Trophoblast cell (in vitro differentiated cells and primary cell): ENCODE measurements at regions not wholly inside any gene's neighbourhood (a gene's known extent, or its start where the extent isn't known, plus 50 kb on each side); places are given as distances from the start of the nearest gene placed in this dataset.
"Not testable (repeated sequence)": the region's sequence is repeated elsewhere in the genome, so short reads cannot be mapped to it uniquely, and the experiment has no call there.

Experiments
- DNase-seq, 2 donors: peaks; one replicate each; pipeline ENCODE4 v3.0.0-alpha.2; 2016
- H2AFZ ChIP-seq: 2 replicates; pipeline ENCODE4 v1.6.1; 2013; ENCODE audit warnings: low read length, moderate library complexity, mild to moderate bottlenecking; ENCODE audit not compliant: insufficient read depth, poor library complexity
- H2AK5ac ChIP-seq: 2 replicates; pipeline ENCODE4 v1.6.1; 2013; ENCODE audit warnings: mild to moderate bottlenecking, low read length
- H2BK120ac ChIP-seq: 2 replicates; pipeline ENCODE4 v1.6.1; 2013; ENCODE audit warnings: low read length, mild to moderate bottlenecking, moderate library complexity; ENCODE audit not compliant: insufficient read depth, poor library complexity
- H2BK12ac ChIP-seq: 2 replicates; pipeline ENCODE4 v1.6.1; 2013; ENCODE audit warnings: mild to moderate bottlenecking, low read length, moderate library complexity
- H2BK5ac ChIP-seq: 2 replicates; pipeline ENCODE4 v1.6.1; 2013; ENCODE audit warnings: low read length, low read depth, moderate library complexity, mild to moderate bottlenecking; ENCODE audit not compliant: poor library complexity
- H3K14ac ChIP-seq: 2 replicates; pipeline ENCODE4 v1.6.1; 2013; ENCODE audit warnings: mild to moderate bottlenecking, low read length
- H3K18ac ChIP-seq: 2 replicates; pipeline ENCODE4 v1.6.1; 2013; ENCODE audit warnings: mild to moderate bottlenecking, low read length
- H3K23ac ChIP-seq: 2 replicates; pipeline ENCODE4 v1.6.1; 2013; ENCODE audit warnings: low read length
- H3K27ac ChIP-seq: 2 replicates; pipeline ENCODE4 v1.5.1; 2013; ENCODE audit warnings: low read depth, mild to moderate bottlenecking, inconsistent platforms, low read length, moderate library complexity
- H3K27me3 ChIP-seq: 2 replicates; pipeline ENCODE4 v1.6.1; 2013; ENCODE audit warnings: inconsistent platforms, mild to moderate bottlenecking, low read length, moderate library complexity; ENCODE audit not compliant: insufficient read depth
- H3K36me3 ChIP-seq, 2 experiments: 1 replicate in 1 of 2; 2 replicates in 1 of 2; pipeline ENCODE4 v1.6.1; 2013; ENCODE audit warnings: low read length in 2 of 2, mild to moderate bottlenecking in 2 of 2, moderate library complexity in 1 of 2; ENCODE audit not compliant: insufficient read depth in 2 of 2, control insufficient read depth in 1 of 2
- H3K4ac ChIP-seq: 2 replicates; pipeline ENCODE4 v1.6.1; 2013; ENCODE audit warnings: low read depth, mild to moderate bottlenecking, low read length, moderate library complexity
- H3K4me1 ChIP-seq, 2 experiments: 1 replicate in 1 of 2; 2 replicates in 1 of 2; pipeline ENCODE4 v1.6.1; 2013; ENCODE audit warnings: low read length in 2 of 2, mild to moderate bottlenecking in 2 of 2, moderate library complexity in 1 of 2; ENCODE audit not compliant: insufficient read depth in 2 of 2, control insufficient read depth in 1 of 2
- H3K4me2 ChIP-seq: 2 replicates; pipeline ENCODE4 v1.6.1; 2013; ENCODE audit warnings: inconsistent platforms, mild to moderate bottlenecking, low read length, moderate library complexity
- H3K4me3 ChIP-seq: 2 replicates; pipeline ENCODE4 v1.5.1; 2013; ENCODE audit warnings: mild to moderate bottlenecking, low read depth, low read length, inconsistent platforms
- H3K79me1 ChIP-seq: one replicate; pipeline ENCODE4 v1.6.1; 2013; ENCODE audit warnings: low read length
- H3K79me2 ChIP-seq: 2 replicates; pipeline ENCODE4 v1.6.1; 2013; ENCODE audit warnings: low read length, mild to moderate bottlenecking; ENCODE audit not compliant: control insufficient read depth, insufficient read depth, poor library complexity
- H3K9ac ChIP-seq: 2 replicates; pipeline ENCODE4 v1.6.1; 2013; ENCODE audit warnings: mild to moderate bottlenecking, low read length
- H3K9me3 ChIP-seq: 2 replicates; pipeline ENCODE4 v1.6.1; 2013; ENCODE audit warnings: low read depth, mild to moderate bottlenecking, control low read depth, inconsistent platforms, low read length; ENCODE audit not compliant: insufficient read depth
- H4K12ac ChIP-seq: 2 replicates; pipeline ENCODE4 v1.6.1; 2013; ENCODE audit warnings: low read depth, mild to moderate bottlenecking, low read length, moderate library complexity
- H4K8ac ChIP-seq: 2 replicates; pipeline ENCODE4 v1.6.1; 2013; ENCODE audit warnings: low read depth, mild to moderate bottlenecking, low read length, moderate library complexity
- H4K91ac ChIP-seq: one replicate; pipeline ENCODE4 v1.6.1; 2013; ENCODE audit warnings: low read depth, mild to moderate bottlenecking, low read length, moderate library complexity
- WGBS: extraction: QIAGEN DNeasy Blood & Tissue Kit; methylation state at CpG from one replicate; pipeline ENCODE4 v1.1.7; 2013; ENCODE audit warnings: missing lambda C conversion rate; ENCODE audit not compliant: insufficient read length, insufficient coverage; ENCODE audit errors: extremely low coverage; 5-methylcytosine and 5-hydroxymethylcytosine counted together

DNA sequence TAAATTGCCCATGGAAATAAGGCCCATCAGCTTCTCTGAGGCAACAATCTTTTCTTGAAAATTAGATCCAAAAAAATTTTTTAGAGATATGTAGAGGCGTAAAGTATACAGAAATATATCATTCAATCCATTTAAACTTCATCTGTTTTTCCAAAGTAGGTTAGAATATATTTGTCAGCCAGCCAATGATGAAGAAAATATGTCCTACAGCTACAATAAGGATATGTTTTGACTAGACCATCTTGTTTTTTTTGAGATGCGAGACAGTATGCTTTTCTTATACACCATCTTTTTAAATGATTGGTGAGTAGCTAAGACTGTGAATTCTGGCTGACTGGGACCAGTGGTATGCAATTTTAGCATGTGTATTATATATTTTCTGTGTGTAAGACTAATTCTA, 630.4 kb upstream of the CNTN5 start:
- no CpG with 5 or more reads among the region's 2 CpGs for WGBS
- H2AK5ac ChIP-seq: no peak overlapping the region

DNA sequence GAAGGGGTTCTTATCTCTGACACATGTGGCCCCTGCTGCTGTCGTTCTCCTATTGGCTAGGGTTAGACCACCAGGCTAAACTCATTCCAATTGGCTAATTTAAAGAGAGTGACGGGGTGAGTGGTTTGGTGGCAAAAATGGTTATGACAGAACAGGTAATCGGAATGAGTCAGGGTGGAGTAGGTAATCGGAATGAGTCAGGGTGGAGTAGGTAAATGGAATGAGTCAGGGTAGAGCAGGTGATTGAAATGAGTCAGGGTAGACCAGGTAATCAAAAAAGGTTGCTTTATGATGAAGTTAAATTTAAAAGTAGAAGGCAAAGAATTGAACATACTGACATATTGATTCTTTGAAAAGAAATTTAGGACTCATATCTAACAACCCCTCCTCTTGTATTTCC, 626.2 kb upstream of the CNTN5 start:
- not testable (repeated sequence) for H2BK12ac ChIP-seq, H4K8ac ChIP-seq
- no CpG with 5 or more reads among the region's 4 CpGs for WGBS

More for the DNA sequence above, 630.4 kb upstream of the CNTN5 start:
- no peak overlapping the region for H2BK120ac ChIP-seq
- H3K4me3 ChIP-seq: no peak overlapping the region
- H3K23ac ChIP-seq: no peak overlapping the region
- H4K12ac ChIP-seq: no peak overlapping the region
- H2BK12ac ChIP-seq: no peak overlapping the region
- H3K4me1 ChIP-seq: no peaks in the 10 kb centered on the region
- H3K79me2 ChIP-seq: no peaks in the 10 kb centered on the region
- no peaks in the 10 kb centered on the region for H3K27me3 ChIP-seq
- H4K91ac ChIP-seq: no peak overlapping the region
- H3K14ac ChIP-seq: no peak overlapping the region
- no peak overlapping the region for H4K8ac ChIP-seq
- H3K27ac ChIP-seq: no peak overlapping the region
- no peaks in the 10 kb centered on the region for H3K36me3 ChIP-seq
- no peaks in the 10 kb centered on the region for H3K79me1 ChIP-seq
- no peak overlapping the region for H3K4ac ChIP-seq
- no peak overlapping the region for H3K18ac ChIP-seq
- DNase-seq: no peak
- no peak overlapping the region for H2BK5ac ChIP-seq
- H3K9me3 ChIP-seq: no peaks in the 10 kb centered on the region
- H2AFZ ChIP-seq: no peak overlapping the region
- H3K4me2 ChIP-seq: no peak overlapping the region
- no peak overlapping the region for H3K9ac ChIP-seq

DNA sequence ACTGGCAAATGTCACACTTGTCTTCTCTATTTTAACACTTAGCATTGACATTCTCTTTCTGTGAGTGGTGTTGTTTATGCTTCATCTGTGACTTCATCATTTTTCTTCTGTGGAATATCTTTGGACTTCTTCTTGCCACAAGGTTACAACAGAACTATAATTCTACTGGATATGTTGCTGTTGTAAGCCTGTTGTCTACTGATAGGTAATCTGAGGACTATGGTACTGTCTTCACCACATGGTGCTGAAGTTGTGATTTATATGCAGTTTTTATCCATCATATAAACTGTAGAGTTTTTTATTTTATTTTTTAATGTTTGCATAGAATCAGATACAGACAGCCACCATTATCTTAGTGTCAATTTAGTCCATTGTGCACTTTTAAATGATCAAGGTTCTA, 622.2 kb upstream of the CNTN5 start:
- Histone ChIP-seq H4K8ac (no peak overlapping the region), H3K23ac (no peak overlapping the region), H3K4me2 (no peak overlapping the region), H3K79me2 (no peaks in the 10 kb centered on the region), H2BK5ac (no peak overlapping the region), H3K27me3 (no peaks in the 10 kb centered on the region), H3K14ac (no peak overlapping the region), H4K91ac (no peak overlapping the region), H3K9me3 (no peaks in the 10 kb centered on the region), H3K4me1 (no peaks in the 10 kb centered on the region), H4K12ac (no peak overlapping the region), H2AK5ac (no peak overlapping the region), H2AFZ (no peak overlapping the region), H2BK120ac (no peak overlapping the region), H3K4ac (no peak overlapping the region), H3K18ac (no peak overlapping the region), H3K27ac (no peak overlapping the region), H3K36me3 (peaks cover 0 to 2% of the 10 kb centered on the region in 2 experiments), H3K79me1 (no peaks in the 10 kb centered on the region), H2BK12ac (no peak overlapping the region), H3K4me3 (no peak overlapping the region), H3K9ac (no peak overlapping the region)
- no peak for DNase-seq

More for the DNA sequence above, 626.2 kb upstream of the CNTN5 start:
- not testable (repeated sequence) for H3K4me3 ChIP-seq, H2BK5ac ChIP-seq, H3K23ac ChIP-seq, H2BK120ac ChIP-seq, H3K79me2 ChIP-seq, H4K12ac ChIP-seq, H3K27me3 ChIP-seq, H2AFZ ChIP-seq, H3K9ac ChIP-seq, H3K14ac ChIP-seq, H3K4ac ChIP-seq, H3K18ac ChIP-seq, H3K4me1 ChIP-seq, H3K4me2 ChIP-seq, H4K91ac ChIP-seq, H3K36me3 ChIP-seq, H3K79me1 ChIP-seq, H3K9me3 ChIP-seq, H2AK5ac ChIP-seq, H3K27ac ChIP-seq
- DNase-seq: peak in 1 of 2 donors; percentile 1

DNA sequence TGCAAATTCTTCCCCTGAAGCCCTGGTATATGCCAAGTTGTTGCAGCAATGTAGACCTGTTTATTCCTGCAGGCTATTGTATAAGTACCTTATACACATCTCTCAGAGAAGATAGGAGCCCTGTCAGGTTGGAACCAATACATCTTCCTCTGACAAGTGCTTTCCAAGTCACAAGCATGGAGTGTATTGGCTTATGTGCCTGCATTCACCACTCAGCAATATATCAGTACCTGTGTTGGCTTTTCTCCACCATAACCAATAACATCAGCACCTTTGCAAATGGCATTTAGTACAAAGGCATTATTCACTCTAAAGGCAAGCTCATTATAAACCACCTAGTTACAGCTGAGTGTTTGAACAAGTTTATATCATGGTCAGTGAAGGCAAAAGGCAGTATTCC, 611.7 kb upstream of the CNTN5 start:
- H3K79me1 ChIP-seq: no peaks in the 10 kb centered on the region
- H4K8ac ChIP-seq: no peak overlapping the region

DNA sequence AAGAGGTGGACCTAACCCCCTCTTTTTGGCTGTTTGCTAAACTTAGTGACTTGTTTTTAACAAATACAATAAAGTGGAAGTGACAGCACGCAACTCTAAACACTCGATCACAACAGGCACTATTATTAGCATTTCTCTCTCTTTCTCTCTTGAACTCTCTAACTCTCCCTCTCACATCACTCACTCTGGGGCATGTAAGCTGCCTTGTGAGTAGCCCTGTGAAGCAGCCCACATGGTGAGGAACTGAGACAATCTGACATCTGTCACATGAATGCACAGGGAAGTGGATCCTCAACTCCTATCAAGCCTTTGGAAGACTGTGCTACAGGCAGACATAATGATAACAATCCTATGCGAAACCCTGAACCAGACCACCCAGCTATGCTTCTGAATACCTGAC, 609.0 kb upstream of the CNTN5 start:
- H3K4me3 ChIP-seq: no peak overlapping the region
- no peak for DNase-seq
- no CpG with 5 or more reads among the region's 3 CpGs for WGBS
- no peaks in the 10 kb centered on the region for H3K27me3 ChIP-seq
- H3K79me2 ChIP-seq: no peaks in the 10 kb centered on the region
- H3K14ac ChIP-seq: no peak overlapping the region
- H2BK5ac ChIP-seq: no peak overlapping the region
- H4K91ac ChIP-seq: no peak overlapping the region
- H3K23ac ChIP-seq: peak overlapping the region; percentile 69
- no peaks in the 10 kb centered on the region for H3K9me3 ChIP-seq
- H4K12ac ChIP-seq: no peak overlapping the region
- H2BK12ac ChIP-seq: no peak overlapping the region
- no peak overlapping the region for H3K27ac ChIP-seq
- H2AFZ ChIP-seq: no peak overlapping the region
- no peak overlapping the region for H2BK120ac ChIP-seq
- H3K4me2 ChIP-seq: no peak overlapping the region
- H3K9ac ChIP-seq: no peak overlapping the region
- no peak overlapping the region for H2AK5ac ChIP-seq
- no peak overlapping the region for H3K18ac ChIP-seq
- no peak overlapping the region for H4K8ac ChIP-seq
- no peak overlapping the region for H3K4ac ChIP-seq
- H3K4me1 ChIP-seq: no peaks in the 10 kb centered on the region
- H3K36me3 ChIP-seq: no peaks in the 10 kb centered on the region
- no peaks in the 10 kb centered on the region for H3K79me1 ChIP-seq

More for the DNA sequence above, 611.7 kb upstream of the CNTN5 start:
- H2BK120ac ChIP-seq: no peak overlapping the region
- DNase-seq: no peak
- H3K36me3 ChIP-seq: no peaks in the 10 kb centered on the region
- no peak overlapping the region for H3K14ac ChIP-seq
- no peaks in the 10 kb centered on the region for H3K4me1 ChIP-seq
- no peak overlapping the region for H2BK12ac ChIP-seq
- no peak overlapping the region for H3K23ac ChIP-seq
- no peak overlapping the region for H3K4ac ChIP-seq
- H3K4me3 ChIP-seq: no peak overlapping the region
- no peak overlapping the region for H2AK5ac ChIP-seq
- no peak overlapping the region for H2BK5ac ChIP-seq
- H3K79me2 ChIP-seq: no peaks in the 10 kb centered on the region
- H4K12ac ChIP-seq: no peak overlapping the region
- H3K27me3 ChIP-seq: no peaks in the 10 kb centered on the region
- no peak overlapping the region for H3K27ac ChIP-seq
- no peak overlapping the region for H3K4me2 ChIP-seq
- no peak overlapping the region for H3K18ac ChIP-seq
- H4K91ac ChIP-seq: no peak overlapping the region
- H3K9ac ChIP-seq: no peak overlapping the region
- H3K9me3 ChIP-seq: no peaks in the 10 kb centered on the region
- no peak overlapping the region for H2AFZ ChIP-seq
